HUES48 (cell line): ENCODE measurements at regions not wholly inside any gene's neighbourhood (a gene's known extent, or its start where the extent isn't known, plus 50 kb on each side); places are given as distances from the start of the nearest gene placed in this dataset.

ENCODE experiments used
- H3K27ac ChIP-seq: one replicate; pipeline ENCODE4 v1.7.0; 2013; ENCODE audit warnings: low read depth, low read length, inconsistent platforms
- H3K27me3 ChIP-seq: 2 replicates; pipeline ENCODE4 v1.6.1; 2013; ENCODE audit warnings: mild to moderate bottlenecking, low read length; ENCODE audit not compliant: control insufficient read depth, insufficient read depth
- H3K36me3 ChIP-seq: 2 replicates; pipeline ENCODE4 v1.6.1; 2013; ENCODE audit warnings: low read length; ENCODE audit not compliant: control insufficient read depth, insufficient read depth
- H3K4me1 ChIP-seq: 2 replicates; pipeline ENCODE4 v1.6.1; 2013; ENCODE audit warnings: mild to moderate bottlenecking, low read length; ENCODE audit not compliant: control insufficient read depth, insufficient read depth
- H3K4me3 ChIP-seq: 2 replicates; pipeline ENCODE4 v1.5.1; 2013; ENCODE audit warnings: mild to moderate bottlenecking, low read depth, low read length
- H3K9ac ChIP-seq: 2 replicates; pipeline ENCODE4 v1.6.1; 2013; ENCODE audit warnings: mild to moderate bottlenecking, low read depth, low read length, moderate library complexity
- H3K9me3 ChIP-seq: 2 replicates; pipeline ENCODE4 v1.6.1; 2013; ENCODE audit warnings: low read length; ENCODE audit not compliant: control insufficient read depth, insufficient read depth

GRCh38 chr4:14237911-14238310 is 610.4 kb upstream of the BOD1L1 start:
- Histone ChIP-seq H3K36me3 (no peaks in the 10 kb centered on the region), H3K9ac (no peak overlapping the region), H3K27ac (no peak overlapping the region), H3K4me1 (no peaks in the 10 kb centered on the region), H3K4me3 (no peak overlapping the region), H3K9me3 (no peaks in the 10 kb centered on the region), H3K27me3 (no peaks in the 10 kb centered on the region)

- Histone ChIP-seq H3K27me3 (no peaks in the 10 kb centered on the region), H3K4me1 (no peaks in the 10 kb centered on the region), H3K9ac (no peak overlapping the region), H3K4me3 (no peak overlapping the region), H3K27ac (no peak overlapping the region), H3K36me3 (no peaks in the 10 kb centered on the region), H3K9me3 (no peaks in the 10 kb centered on the region)
Observed at GRCh38 chr4:14241574-14241973, 614.0 kb upstream of the BOD1L1 start.

GRCh38 chr4:14247767-14248166 is 620.2 kb upstream of the BOD1L1 start:
- H3K4me1 ChIP-seq = no peaks in the 10 kb centered on the region
- H3K9ac ChIP-seq = no peak overlapping the region
- no peak overlapping the region for H3K4me3 ChIP-seq
- no peak overlapping the region for H3K27ac ChIP-seq
- no peaks in the 10 kb centered on the region for H3K9me3 ChIP-seq
- no peaks in the 10 kb centered on the region for H3K36me3 ChIP-seq
- H3K27me3 ChIP-seq = no peaks in the 10 kb centered on the region

- no peak overlapping the region for H3K27ac ChIP-seq
- H3K36me3 ChIP-seq = no peaks in the 10 kb centered on the region
- no peak overlapping the region for H3K9ac ChIP-seq
- no peaks in the 10 kb centered on the region for H3K27me3 ChIP-seq
- H3K9me3 ChIP-seq = 0 out of 2 replicates have a peak, but pooled peaks cover 5% of the 10 kb centered on the region
- no peak overlapping the region for H3K4me3 ChIP-seq
- no peaks in the 10 kb centered on the region for H3K4me1 ChIP-seq
Observed at GRCh38 chr4:14249226-14249625, 621.7 kb upstream of the BOD1L1 start.

GRCh38 chr4:14254252-14254651 is 626.7 kb upstream of the BOD1L1 start:
- no peaks in the 10 kb centered on the region for H3K36me3 ChIP-seq
- H3K27me3 ChIP-seq = no peaks in the 10 kb centered on the region
- no peak overlapping the region for H3K27ac ChIP-seq
- H3K9ac ChIP-seq = no peak overlapping the region
- H3K9me3 ChIP-seq = 0 out of 2 replicates have a peak, but pooled peaks cover 5% of the 10 kb centered on the region
- H3K4me3 ChIP-seq = no peak overlapping the region
- no peaks in the 10 kb centered on the region for H3K4me1 ChIP-seq

GRCh38 chr4:14254926-14255325 is 627.4 kb upstream of the BOD1L1 start:
- Histone ChIP-seq H3K27me3 (no peaks in the 10 kb centered on the region), H3K4me1 (no peaks in the 10 kb centered on the region), H3K36me3 (no peaks in the 10 kb centered on the region), H3K9ac (no peak overlapping the region), H3K27ac (no peak overlapping the region), H3K9me3 (0 out of 2 replicates have a peak, but pooled peaks cover 5% of the 10 kb centered on the region), H3K4me3 (no peak overlapping the region)

- no peaks in the 10 kb centered on the region for H3K27me3 ChIP-seq
- no peak overlapping the region for H3K27ac ChIP-seq
- H3K9ac ChIP-seq = no peak overlapping the region
- 0 out of 2 replicates have a peak, but pooled peaks cover 5% of the 10 kb centered on the region for H3K9me3 ChIP-seq
- H3K4me1 ChIP-seq = no peaks in the 10 kb centered on the region
- no peak overlapping the region for H3K4me3 ChIP-seq
- no peaks in the 10 kb centered on the region for H3K36me3 ChIP-seq
Observed at GRCh38 chr4:14257903-14258302, 630.4 kb upstream of the BOD1L1 start.

GRCh38 chr4:14259936-14260335 is 632.4 kb upstream of the BOD1L1 start:
- Histone ChIP-seq H3K9me3 (no peaks in the 10 kb centered on the region), H3K27ac (no peak overlapping the region), H3K4me1 (no peaks in the 10 kb centered on the region), H3K4me3 (no peak overlapping the region), H3K27me3 (no peaks in the 10 kb centered on the region), H3K36me3 (no peaks in the 10 kb centered on the region), H3K9ac (no peak overlapping the region)

- no peak overlapping the region for H3K9ac ChIP-seq
- H3K27ac ChIP-seq = no peak overlapping the region
- H3K36me3 ChIP-seq = no peaks in the 10 kb centered on the region
- no peak overlapping the region for H3K4me3 ChIP-seq
- H3K27me3 ChIP-seq = no peaks in the 10 kb centered on the region
- H3K4me1 ChIP-seq = no peaks in the 10 kb centered on the region
- no peaks in the 10 kb centered on the region for H3K9me3 ChIP-seq
Observed at GRCh38 chr4:14260591-14260990, 633.1 kb upstream of the BOD1L1 start.

GRCh38 chr4:14262221-14262620 is 634.7 kb upstream of the BOD1L1 start:
- Histone ChIP-seq H3K4me1 (no peaks in the 10 kb centered on the region), H3K9ac (no peak overlapping the region), H3K4me3 (no peak overlapping the region), H3K9me3 (no peaks in the 10 kb centered on the region), H3K27ac (no peak overlapping the region), H3K27me3 (no peaks in the 10 kb centered on the region), H3K36me3 (no peaks in the 10 kb centered on the region)

GRCh38 chr4:14264437-14264836 is 636.9 kb upstream of the BOD1L1 start:
- no peaks in the 10 kb centered on the region for H3K27me3 ChIP-seq
- no peak overlapping the region for H3K4me3 ChIP-seq
- no peaks in the 10 kb centered on the region for H3K36me3 ChIP-seq
- no peaks in the 10 kb centered on the region for H3K4me1 ChIP-seq
- no peaks in the 10 kb centered on the region for H3K9me3 ChIP-seq
- H3K9ac ChIP-seq = no peak overlapping the region
- no peak overlapping the region for H3K27ac ChIP-seq

- Histone ChIP-seq H3K36me3 (no peaks in the 10 kb centered on the region), H3K4me1 (no peaks in the 10 kb centered on the region), H3K9ac (no peak overlapping the region), H3K9me3 (no peaks in the 10 kb centered on the region), H3K27me3 (no peaks in the 10 kb centered on the region), H3K4me3 (no peak overlapping the region), H3K27ac (no peak overlapping the region)
Observed at GRCh38 chr4:14265651-14266050, 638.1 kb upstream of the BOD1L1 start.
